ENCODE measurements at regions not wholly inside any gene's neighbourhood (a gene's known extent, or its start where the extent isn't known, plus 50 kb on each side); places are given as distances from the start of the nearest gene placed in this dataset.

- Mint-ChIP-seq H3K27ac (no peak overlapping the region), H3K27me3 (no peaks in the 10 kb centered on the region), H3K9me3 (no peaks in the 10 kb centered on the region), H3K4me1 (no peaks in the 10 kb centered on the region), H3K4me3 (no peak overlapping the region), H3K36me3 (ENCODE audit: low read depth) (no peaks in the 10 kb centered on the region)
- DNase-seq (no peak), ATAC-seq (ENCODE audit: low read depth) (no peak)
- POLR2A ChIA-PET = no interaction called here
- TF ChIP-seq, protein P1, sequence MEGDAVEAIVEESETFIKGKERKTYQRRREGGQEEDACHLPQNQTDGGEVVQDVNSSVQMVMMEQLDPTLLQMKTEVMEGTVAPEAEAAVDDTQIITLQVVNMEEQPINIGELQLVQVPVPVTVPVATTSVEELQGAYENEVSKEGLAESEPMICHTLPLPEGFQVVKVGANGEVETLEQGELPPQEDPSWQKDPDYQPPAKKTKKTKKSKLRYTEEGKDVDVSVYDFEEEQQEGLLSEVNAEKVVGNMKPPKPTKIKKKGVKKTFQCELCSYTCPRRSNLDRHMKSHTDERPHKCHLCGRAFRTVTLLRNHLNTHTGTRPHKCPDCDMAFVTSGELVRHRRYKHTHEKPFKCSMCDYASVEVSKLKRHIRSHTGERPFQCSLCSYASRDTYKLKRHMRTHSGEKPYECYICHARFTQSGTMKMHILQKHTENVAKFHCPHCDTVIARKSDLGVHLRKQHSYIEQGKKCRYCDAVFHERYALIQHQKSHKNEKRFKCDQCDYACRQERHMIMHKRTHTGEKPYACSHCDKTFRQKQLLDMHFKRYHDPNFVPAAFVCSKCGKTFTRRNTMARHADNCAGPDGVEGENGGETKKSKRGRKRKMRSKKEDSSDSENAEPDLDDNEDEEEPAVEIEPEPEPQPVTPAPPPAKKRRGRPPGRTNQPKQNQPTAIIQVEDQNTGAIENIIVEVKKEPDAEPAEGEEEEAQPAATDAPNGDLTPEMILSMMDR (IDR thresholded peaks at IDR 0.05) = no peak
- CTCF ChIA-PET = no interaction called here
- intact Hi-C loops (cut with micrococcal nuclease) = no loop called here
Measured at GRCh38 chr9:108134486-108135128, 645.0 kb upstream of the KLF4 start.

DNA sequence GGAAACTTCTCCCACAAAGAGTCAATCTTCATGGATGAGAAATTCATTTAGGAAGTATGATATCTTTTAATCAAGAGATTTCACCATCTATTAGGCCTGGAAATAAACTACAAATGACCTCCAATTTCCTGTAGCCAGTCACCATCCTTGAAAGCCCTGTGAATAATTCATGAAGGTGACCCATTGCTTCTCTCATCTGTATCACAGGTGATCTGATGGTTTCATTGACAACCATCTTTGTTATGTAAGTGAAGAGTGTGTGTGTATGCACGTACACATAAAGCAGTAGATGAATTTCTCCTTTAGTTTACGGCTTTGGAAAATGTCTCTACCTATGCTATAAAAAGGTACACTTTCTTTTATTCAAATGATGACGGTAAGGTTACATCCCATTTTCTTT lies 644.1 kb upstream of the KLF4 start:
- TF ChIP-seq, protein P1 (IDR thresholded peaks at IDR 0.05) = no peak
- H3K27ac Mint-ChIP-seq = no peak overlapping the region
- no peaks in the 10 kb centered on the region for H3K27me3 Mint-ChIP-seq
- ChIA-PET POLR2A (no interaction called here), CTCF (no interaction called here)
- ATAC-seq (ENCODE audit: low read depth) (no peak), DNase-seq (no peak)
- no peaks in the 10 kb centered on the region for H3K9me3 Mint-ChIP-seq
- H3K4me1 Mint-ChIP-seq = no peaks in the 10 kb centered on the region
- no peak overlapping the region for H3K4me3 Mint-ChIP-seq
- intact Hi-C loops (cut with micrococcal nuclease) = no loop called here
- no peaks in the 10 kb centered on the region for H3K36me3 Mint-ChIP-seq (ENCODE audit: low read depth)

GRCh38 chr9:108133101-108133500 lies 643.5 kb upstream of the KLF4 start:
- Mint-ChIP-seq H3K9me3 (no peaks in the 10 kb centered on the region), H3K27me3 (no peaks in the 10 kb centered on the region), H3K27ac (no peak overlapping the region), H3K4me1 (no peaks in the 10 kb centered on the region), H3K4me3 (no peak overlapping the region), H3K36me3 (ENCODE audit: low read depth) (no peaks in the 10 kb centered on the region)
- intact Hi-C loops (cut with micrococcal nuclease) = no loop called here
- POLR2A ChIA-PET = no interaction called here
- no peak for DNase-seq
- CTCF ChIA-PET = no interaction called here
- ATAC-seq (ENCODE audit: low read depth) = no peak
- TF ChIP-seq, protein P1 (IDR thresholded peaks at IDR 0.05) = no peak

DNA sequence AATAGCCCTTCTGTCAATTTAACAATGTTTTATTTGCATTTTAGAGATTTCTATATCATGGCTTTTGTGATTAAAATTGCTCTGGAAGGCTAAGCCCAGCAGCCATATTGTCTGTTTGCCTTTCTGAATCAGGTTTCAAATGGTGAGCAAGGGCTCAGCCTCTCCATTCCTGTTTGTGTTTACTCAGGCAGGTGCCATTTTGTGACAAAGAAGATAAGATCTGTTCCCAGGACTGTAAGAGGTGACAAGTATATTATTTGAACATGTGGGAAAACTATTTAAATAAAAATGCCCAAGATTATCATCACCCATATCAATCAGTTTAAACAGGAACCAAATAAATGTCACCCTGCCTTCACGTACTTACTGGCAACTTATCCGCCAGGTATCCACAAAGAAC lies 641.3 kb upstream of the KLF4 start:
- Mint-ChIP-seq H3K9me3 (no peaks in the 10 kb centered on the region), H3K27ac (no peak overlapping the region), H3K4me3 (no peak overlapping the region), H3K4me1 (no peaks in the 10 kb centered on the region), H3K27me3 (no peaks in the 10 kb centered on the region), H3K36me3 (ENCODE audit: low read depth) (no peaks in the 10 kb centered on the region)
- POLR2A ChIA-PET = no interaction called here
- DNase-seq = no peak
- CTCF ChIA-PET = no interaction called here
- TF ChIP-seq, protein P1 (IDR thresholded peaks at IDR 0.05) = no peak
- ATAC-seq (ENCODE audit: low read depth) = no peak
- intact Hi-C loops (cut with micrococcal nuclease) = no loop called here

GRCh38 chr9:108125625-108126024 lies 636.1 kb upstream of the KLF4 start:
- TF ChIP-seq, protein P1 (IDR thresholded peaks at IDR 0.05) = no peak
- DNase-seq = no peak
- Mint-ChIP-seq H3K9me3 (peaks cover 5% of the 10 kb centered on the region), H3K36me3 (ENCODE audit: low read depth) (no peaks in the 10 kb centered on the region), H3K4me1 (no peaks in the 10 kb centered on the region), H3K4me3 (no peak overlapping the region), H3K27ac (no peak overlapping the region), H3K27me3 (peaks cover 12% of the 10 kb centered on the region)
- intact Hi-C loops (cut with micrococcal nuclease) = no loop called here
- ChIA-PET CTCF (no interaction called here), POLR2A (no interaction called here)
- no peak for ATAC-seq (ENCODE audit: low read depth)
